ENCODE measurements at regions not wholly inside any gene's neighbourhood (a gene's known extent, or its start where the extent isn't known, plus 50 kb on each side); places are given as distances from the start of the nearest gene placed in this dataset.
"Not testable (repeated sequence)": the region's sequence is repeated elsewhere in the genome, so short reads cannot be mapped to it uniquely, and the experiment has no call there.

GRCh38 chr2:9720352-9721093 is 89.7 kb upstream of the YWHAQ start:
- Mint-ChIP-seq H3K4me3 (no peak overlapping the region), H3K27me3 (no peaks in the 10 kb centered on the region), H3K4me1 (no peaks in the 10 kb centered on the region), H3K9me3 (no peaks in the 10 kb centered on the region), H3K36me3 (ENCODE audit: low read depth) (no peaks in the 10 kb centered on the region), H3K27ac (no peak overlapping the region)
- DNase-seq (no peak), ATAC-seq (no peak)

GRCh38 chr2:9721344-9721743 is 90.5 kb upstream of the YWHAQ start:
- ATAC-seq (no peak), DNase-seq (no peak)
- Mint-ChIP-seq H3K27ac (no peak overlapping the region), H3K27me3 (no peaks in the 10 kb centered on the region), H3K9me3 (no peaks in the 10 kb centered on the region), H3K4me1 (no peaks in the 10 kb centered on the region), H3K36me3 (ENCODE audit: low read depth) (no peaks in the 10 kb centered on the region), H3K4me3 (no peak overlapping the region)

- ATAC-seq (no peak), DNase-seq (no peak)
- no peak overlapping the region for H3K4me3 Mint-ChIP-seq
- H3K27me3 Mint-ChIP-seq: no peaks in the 10 kb centered on the region
- no peaks in the 10 kb centered on the region for H3K9me3 Mint-ChIP-seq
- no peak overlapping the region for H3K27ac Mint-ChIP-seq
- no peaks in the 10 kb centered on the region for H3K4me1 Mint-ChIP-seq
- H3K36me3 Mint-ChIP-seq (ENCODE audit: low read depth): no peaks in the 10 kb centered on the region
Observed at GRCh38 chr2:9722451-9722850, 91.7 kb upstream of the YWHAQ start.

- Mint-ChIP-seq H3K4me1 (no peaks in the 10 kb centered on the region), H3K27me3 (no peaks in the 10 kb centered on the region), H3K9me3 (no peaks in the 10 kb centered on the region), H3K4me3 (no peak overlapping the region), H3K36me3 (ENCODE audit: low read depth) (no peaks in the 10 kb centered on the region), H3K27ac (no peak overlapping the region)
- ATAC-seq (no peak), DNase-seq (no peak)
Observed at GRCh38 chr2:9724565-9724964, 93.8 kb upstream of the YWHAQ start.

GRCh38 chr2:9725106-9725505 is 94.3 kb upstream of the YWHAQ start:
- H3K27me3 Mint-ChIP-seq: peaks cover under 1% of the 10 kb centered on the region
- H3K27ac Mint-ChIP-seq: no peak overlapping the region

GRCh38 chr2:9726016-9726415 is 95.2 kb upstream of the YWHAQ start:
- not testable (repeated sequence) for ATAC-seq; H3K4me3 Mint-ChIP-seq; H3K9me3 Mint-ChIP-seq; H3K27me3 Mint-ChIP-seq; H3K27ac Mint-ChIP-seq; H3K4me1 Mint-ChIP-seq; DNase-seq; H3K36me3 Mint-ChIP-seq (ENCODE audit: low read depth)

More at GRCh38 chr2:9725106-9725505, 94.3 kb upstream of the YWHAQ start:
- Mint-ChIP-seq H3K4me3 (no peak overlapping the region), H3K36me3 (ENCODE audit: low read depth) (no peaks in the 10 kb centered on the region), H3K9me3 (no peaks in the 10 kb centered on the region), H3K4me1 (no peaks in the 10 kb centered on the region)
- ATAC-seq (no peak), DNase-seq (no peak)

- not testable (repeated sequence) for H3K4me3 Mint-ChIP-seq; ATAC-seq; H3K36me3 Mint-ChIP-seq (ENCODE audit: low read depth); H3K4me1 Mint-ChIP-seq; DNase-seq; H3K27me3 Mint-ChIP-seq; H3K27ac Mint-ChIP-seq
- H3K9me3 Mint-ChIP-seq: peaks cover 12% of the 10 kb centered on the region
Observed at GRCh38 chr2:9730523-9730922, 99.7 kb upstream of the YWHAQ start.

GRCh38 chr2:9732824-9733223 is 102.0 kb upstream of the YWHAQ start:
- H3K36me3 Mint-ChIP-seq (ENCODE audit: low read depth): peaks cover 2% of the 10 kb centered on the region
- peaks cover 2% of the 10 kb centered on the region for H3K27me3 Mint-ChIP-seq
- H3K4me1 Mint-ChIP-seq: peaks cover 20% of the 10 kb centered on the region
- no peak for DNase-seq
- no peak overlapping the region for H3K27ac Mint-ChIP-seq
- H3K9me3 Mint-ChIP-seq: peaks cover 12% of the 10 kb centered on the region
- no peak for ATAC-seq
- no peak overlapping the region for H3K4me3 Mint-ChIP-seq

GRCh38 chr2:9734308-9734707 is 103.5 kb upstream of the YWHAQ start:
- Mint-ChIP-seq H3K4me1 (peaks cover 35% of the 10 kb centered on the region), H3K27ac (no peak overlapping the region), H3K27me3 (peaks cover 2% of the 10 kb centered on the region), H3K36me3 (ENCODE audit: low read depth) (peaks cover 2% of the 10 kb centered on the region), H3K9me3 (peaks cover 12% of the 10 kb centered on the region), H3K4me3 (no peak overlapping the region)
- no peak for DNase-seq
- ATAC-seq: no peak

- Mint-ChIP-seq H3K27ac (peak overlapping the region; percentile 0), H3K4me3 (no peak overlapping the region), H3K36me3 (ENCODE audit: low read depth) (peaks cover 2% of the 10 kb centered on the region), H3K9me3 (peaks cover 12% of the 10 kb centered on the region), H3K27me3 (no peaks in the 10 kb centered on the region), H3K4me1 (peaks cover 40% of the 10 kb centered on the region)
- ATAC-seq (peak; percentile 16), DNase-seq (no peak)
Observed at GRCh38 chr2:9735335-9735734, 104.5 kb upstream of the YWHAQ start.

- Mint-ChIP-seq H3K4me3 (no peak overlapping the region), H3K27ac (no peak overlapping the region), H3K9me3 (peaks cover 12% of the 10 kb centered on the region), H3K27me3 (no peaks in the 10 kb centered on the region), H3K36me3 (ENCODE audit: low read depth) (peaks cover 2% of the 10 kb centered on the region), H3K4me1 (peaks cover 43% of the 10 kb centered on the region)
- DNase-seq (no peak), ATAC-seq (no peak)
Observed at GRCh38 chr2:9736021-9736420, 105.2 kb upstream of the YWHAQ start.

- Mint-ChIP-seq H3K4me3 (no peak overlapping the region), H3K9me3 (peaks cover 12% of the 10 kb centered on the region), H3K27ac (no peak overlapping the region), H3K4me1 (peaks cover 43% of the 10 kb centered on the region), H3K27me3 (no peaks in the 10 kb centered on the region), H3K36me3 (ENCODE audit: low read depth) (peaks cover 2% of the 10 kb centered on the region)
- ATAC-seq: no peak
- DNase-seq: no peak
Observed at GRCh38 chr2:9737053-9737875, 106.0 kb upstream of the TAF1B start.

- Mint-ChIP-seq H3K9me3 (peaks cover 12% of the 10 kb centered on the region), H3K4me3 (no peak overlapping the region), H3K36me3 (ENCODE audit: low read depth) (peaks cover 2% of the 10 kb centered on the region), H3K27ac (peak overlapping the region; percentile 75), H3K4me1 (peaks cover 43% of the 10 kb centered on the region), H3K27me3 (no peaks in the 10 kb centered on the region)
- ATAC-seq (no peak), DNase-seq (no peak)
Observed at GRCh38 chr2:9738062-9738461, 105.2 kb upstream of the TAF1B start.

GRCh38 chr2:9738535-9739496 is 104.5 kb upstream of the TAF1B start:
- Mint-ChIP-seq H3K9me3 (peaks cover 12% of the 10 kb centered on the region), H3K27me3 (no peaks in the 10 kb centered on the region), H3K4me3 (peak overlapping the region; percentile 65), H3K36me3 (ENCODE audit: low read depth) (peaks cover 2% of the 10 kb centered on the region), H3K4me1 (peaks cover 43% of the 10 kb centered on the region), H3K27ac (peak overlapping the region; percentile 75)
- no peak for DNase-seq
- peak; percentile 69 for ATAC-seq
